ENCODE measurements at regions not wholly inside any gene's neighbourhood (a gene's known extent, or its start where the extent isn't known, plus 50 kb on each side); places are given as distances from the start of the nearest gene placed in this dataset.

GRCh38 chr2:37825586-37825985 is 99.5 kb upstream of the RMDN2 start:
- no peak for DNase-seq (ENCODE audit: low spot score)
- no TSS peak for BruUV-seq (replicated peaks)
- CTCF ChIA-PET: no interaction called here
- H3K27ac ChIP-seq (ENCODE audit: low read depth, low read length, poor library complexity, severe bottlenecking): no peak overlapping the region
- no peaks in the 10 kb centered on the region for H3K9me3 ChIP-seq (ENCODE audit: low read depth, low read length, poor library complexity, severe bottlenecking)
- POLR2A ChIA-PET (ENCODE audit: low non-redundant PET): no interaction called here
- intact Hi-C loops (cut with micrococcal nuclease; ENCODE audit: unreplicated experiment): no loop called here
- H3K4me3 ChIP-seq (ENCODE audit: low read depth, low read length, poor library complexity, severe bottlenecking): no peak overlapping the region
- TF ChIP-seq CTCF (conservative IDR thresholded peaks at IDR 0.05; ENCODE audit: low read depth, low read length): no peak
- no peak for TF ChIP-seq EZH2 (IDR thresholded peaks at IDR 0.05; ENCODE audit: borderline replicate concordance, low read depth, low read length, poor library complexity, severe bottlenecking)
- H3K4me1 ChIP-seq (ENCODE audit: insufficient read depth, low read length, poor library complexity, severe bottlenecking): no peaks in the 10 kb centered on the region
- H3K36me3 ChIP-seq (ENCODE audit: insufficient read depth, low read length, poor library complexity, severe bottlenecking): no peaks in the 10 kb centered on the region
- H3K27me3 ChIP-seq (replicated peaks; ENCODE audit: insufficient read depth, low read depth, low read length, poor library complexity): no peaks in the 10 kb centered on the region

- intact Hi-C loops (cut with micrococcal nuclease; ENCODE audit: unreplicated experiment): no loop called here
- Histone ChIP-seq H3K9me3 (ENCODE audit: low read depth, low read length, poor library complexity, severe bottlenecking) (no peaks in the 10 kb centered on the region), H3K36me3 (ENCODE audit: insufficient read depth, low read length, poor library complexity, severe bottlenecking) (no peaks in the 10 kb centered on the region), H3K27ac (ENCODE audit: low read depth, low read length, poor library complexity, severe bottlenecking) (no peak overlapping the region), H3K4me1 (ENCODE audit: insufficient read depth, low read length, poor library complexity, severe bottlenecking) (no peaks in the 10 kb centered on the region), H3K27me3 (replicated peaks; ENCODE audit: insufficient read depth, low read depth, low read length, poor library complexity) (no peaks in the 10 kb centered on the region), H3K4me3 (ENCODE audit: low read depth, low read length, poor library complexity, severe bottlenecking) (no peak overlapping the region)
- ChIA-PET CTCF (no interaction called here), POLR2A (ENCODE audit: low non-redundant PET) (no interaction called here)
- no peak for DNase-seq (ENCODE audit: low spot score)
- no TSS peak for BruUV-seq (replicated peaks)
- no peak for TF ChIP-seq EZH2 (IDR thresholded peaks at IDR 0.05; ENCODE audit: borderline replicate concordance, low read depth, low read length, poor library complexity, severe bottlenecking)
- TF ChIP-seq CTCF (conservative IDR thresholded peaks at IDR 0.05; ENCODE audit: low read depth, low read length): no peak
These were observed 98.5 kb upstream of the RMDN2 start for GRCh38 chr2:37826611-37827010.

- Histone ChIP-seq H3K4me3 (ENCODE audit: low read depth, low read length, poor library complexity, severe bottlenecking) (no peak overlapping the region), H3K27me3 (replicated peaks; ENCODE audit: insufficient read depth, low read depth, low read length, poor library complexity) (no peaks in the 10 kb centered on the region), H3K27ac (ENCODE audit: low read depth, low read length, poor library complexity, severe bottlenecking) (no peak overlapping the region), H3K9me3 (ENCODE audit: low read depth, low read length, poor library complexity, severe bottlenecking) (no peaks in the 10 kb centered on the region), H3K4me1 (ENCODE audit: insufficient read depth, low read length, poor library complexity, severe bottlenecking) (no peaks in the 10 kb centered on the region), H3K36me3 (ENCODE audit: insufficient read depth, low read length, poor library complexity, severe bottlenecking) (no peaks in the 10 kb centered on the region)
- intact Hi-C loops (cut with micrococcal nuclease; ENCODE audit: unreplicated experiment): no loop called here
- no TSS peak for BruUV-seq (replicated peaks)
- ChIA-PET CTCF (no interaction called here), POLR2A (ENCODE audit: low non-redundant PET) (no interaction called here)
- TF ChIP-seq CTCF (conservative IDR thresholded peaks at IDR 0.05; ENCODE audit: low read depth, low read length): no peak
- TF ChIP-seq EZH2 (IDR thresholded peaks at IDR 0.05; ENCODE audit: borderline replicate concordance, low read depth, low read length, poor library complexity, severe bottlenecking): no peak
- no peak for DNase-seq (ENCODE audit: low spot score)
These were observed 97.6 kb upstream of the RMDN2 start for GRCh38 chr2:37827455-37827854.

All from A673 (cell line).